Trophoblast cell (in vitro differentiated cells and primary cell): ENCODE measurements at regions not wholly inside any gene's neighbourhood (a gene's known extent, or its start where the extent isn't known, plus 50 kb on each side); places are given as distances from the start of the nearest gene placed in this dataset.
A peak's percentile ranks its signal among the peaks of the same experiment; 100 is the strongest.

ENCODE experiments used
- DNase-seq, 2 donors: peaks; one replicate each; pipeline ENCODE4 v3.0.0-alpha.2; 2016
- H2AFZ ChIP-seq: 2 replicates; pipeline ENCODE4 v1.6.1; 2013; ENCODE audit warnings: low read length, moderate library complexity, mild to moderate bottlenecking; ENCODE audit not compliant: insufficient read depth, poor library complexity
- H2AK5ac ChIP-seq: 2 replicates; pipeline ENCODE4 v1.6.1; 2013; ENCODE audit warnings: mild to moderate bottlenecking, low read length
- H2BK120ac ChIP-seq: 2 replicates; pipeline ENCODE4 v1.6.1; 2013; ENCODE audit warnings: low read length, mild to moderate bottlenecking, moderate library complexity; ENCODE audit not compliant: insufficient read depth, poor library complexity
- H2BK12ac ChIP-seq: 2 replicates; pipeline ENCODE4 v1.6.1; 2013; ENCODE audit warnings: mild to moderate bottlenecking, low read length, moderate library complexity
- H2BK5ac ChIP-seq: 2 replicates; pipeline ENCODE4 v1.6.1; 2013; ENCODE audit warnings: low read length, low read depth, moderate library complexity, mild to moderate bottlenecking; ENCODE audit not compliant: poor library complexity
- H3K14ac ChIP-seq: 2 replicates; pipeline ENCODE4 v1.6.1; 2013; ENCODE audit warnings: mild to moderate bottlenecking, low read length
- H3K18ac ChIP-seq: 2 replicates; pipeline ENCODE4 v1.6.1; 2013; ENCODE audit warnings: mild to moderate bottlenecking, low read length
- H3K23ac ChIP-seq: 2 replicates; pipeline ENCODE4 v1.6.1; 2013; ENCODE audit warnings: low read length
- H3K27ac ChIP-seq: 2 replicates; pipeline ENCODE4 v1.5.1; 2013; ENCODE audit warnings: low read depth, mild to moderate bottlenecking, inconsistent platforms, low read length, moderate library complexity
- H3K27me3 ChIP-seq: 2 replicates; pipeline ENCODE4 v1.6.1; 2013; ENCODE audit warnings: inconsistent platforms, mild to moderate bottlenecking, low read length, moderate library complexity; ENCODE audit not compliant: insufficient read depth
- H3K36me3 ChIP-seq, 2 experiments: 1 replicate in 1 of 2; 2 replicates in 1 of 2; pipeline ENCODE4 v1.6.1; 2013; ENCODE audit warnings: low read length in 2 of 2, mild to moderate bottlenecking in 2 of 2, moderate library complexity in 1 of 2; ENCODE audit not compliant: insufficient read depth in 2 of 2, control insufficient read depth in 1 of 2
- H3K4ac ChIP-seq: 2 replicates; pipeline ENCODE4 v1.6.1; 2013; ENCODE audit warnings: low read depth, mild to moderate bottlenecking, low read length, moderate library complexity
- H3K4me1 ChIP-seq, 2 experiments: 1 replicate in 1 of 2; 2 replicates in 1 of 2; pipeline ENCODE4 v1.6.1; 2013; ENCODE audit warnings: low read length in 2 of 2, mild to moderate bottlenecking in 2 of 2, moderate library complexity in 1 of 2; ENCODE audit not compliant: insufficient read depth in 2 of 2, control insufficient read depth in 1 of 2
- H3K4me2 ChIP-seq: 2 replicates; pipeline ENCODE4 v1.6.1; 2013; ENCODE audit warnings: inconsistent platforms, mild to moderate bottlenecking, low read length, moderate library complexity
- H3K4me3 ChIP-seq: 2 replicates; pipeline ENCODE4 v1.5.1; 2013; ENCODE audit warnings: mild to moderate bottlenecking, low read depth, low read length, inconsistent platforms
- H3K79me1 ChIP-seq: one replicate; pipeline ENCODE4 v1.6.1; 2013; ENCODE audit warnings: low read length
- H3K79me2 ChIP-seq: 2 replicates; pipeline ENCODE4 v1.6.1; 2013; ENCODE audit warnings: low read length, mild to moderate bottlenecking; ENCODE audit not compliant: control insufficient read depth, insufficient read depth, poor library complexity
- H3K9ac ChIP-seq: 2 replicates; pipeline ENCODE4 v1.6.1; 2013; ENCODE audit warnings: mild to moderate bottlenecking, low read length
- H3K9me3 ChIP-seq: 2 replicates; pipeline ENCODE4 v1.6.1; 2013; ENCODE audit warnings: low read depth, mild to moderate bottlenecking, control low read depth, inconsistent platforms, low read length; ENCODE audit not compliant: insufficient read depth
- H4K12ac ChIP-seq: 2 replicates; pipeline ENCODE4 v1.6.1; 2013; ENCODE audit warnings: low read depth, mild to moderate bottlenecking, low read length, moderate library complexity
- H4K8ac ChIP-seq: 2 replicates; pipeline ENCODE4 v1.6.1; 2013; ENCODE audit warnings: low read depth, mild to moderate bottlenecking, low read length, moderate library complexity
- H4K91ac ChIP-seq: one replicate; pipeline ENCODE4 v1.6.1; 2013; ENCODE audit warnings: low read depth, mild to moderate bottlenecking, low read length, moderate library complexity
- WGBS: extraction: QIAGEN DNeasy Blood & Tissue Kit; methylation state at CpG from one replicate; pipeline ENCODE4 v1.1.7; 2013; ENCODE audit warnings: missing lambda C conversion rate; ENCODE audit not compliant: insufficient read length, insufficient coverage; ENCODE audit errors: extremely low coverage; 5-methylcytosine and 5-hydroxymethylcytosine counted together

DNA sequence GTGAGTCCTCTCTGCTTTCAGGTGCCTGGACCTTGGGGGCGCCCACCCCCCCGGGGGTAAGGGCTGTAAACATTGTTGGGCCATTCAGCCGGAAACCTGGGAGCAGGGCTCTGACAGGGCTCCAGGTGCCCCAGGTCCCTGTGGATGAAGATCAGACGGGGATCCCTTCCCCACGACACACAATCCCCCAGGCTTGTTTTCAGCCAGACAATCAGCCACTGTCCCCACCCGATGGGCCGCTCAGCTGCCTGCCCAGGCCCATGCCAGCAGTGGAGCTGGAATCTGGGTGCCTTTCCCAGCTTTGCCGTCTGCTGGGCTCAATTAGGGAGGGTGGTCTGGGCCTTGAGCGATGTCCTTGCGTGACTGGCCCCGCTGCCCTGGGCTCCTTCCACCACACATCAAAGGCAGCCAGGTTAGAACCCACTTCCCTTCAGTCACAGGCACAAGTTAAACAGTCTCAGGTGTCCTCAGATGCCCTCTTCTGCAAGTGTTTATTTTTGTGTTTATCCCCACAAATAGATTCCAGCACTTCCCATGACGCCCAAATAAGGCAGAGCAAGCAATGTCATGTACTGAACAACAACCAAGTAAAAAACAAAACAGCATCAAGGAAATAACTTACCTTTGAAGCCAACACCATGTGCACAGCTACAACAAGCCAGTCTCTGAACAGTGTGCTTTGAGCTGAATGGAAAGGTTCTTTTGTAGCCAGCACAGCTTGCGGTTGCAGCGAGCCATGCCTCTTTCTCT lies 77.0 kb upstream of the ALDH1A3 start:
- Histone ChIP-seq H3K9ac (no peak overlapping the region), H3K23ac (no peak overlapping the region), H3K79me2 (no peaks in the 10 kb centered on the region), H2AK5ac (no peak overlapping the region), H4K8ac (no peak overlapping the region), H3K27me3 (no peaks in the 10 kb centered on the region), H3K4me2 (no peak overlapping the region), H3K79me1 (no peaks in the 10 kb centered on the region), H4K91ac (no peak overlapping the region), H2BK12ac (no peak overlapping the region), H3K27ac (no peak overlapping the region), H3K9me3 (peaks cover 2% of the 10 kb centered on the region), H2AFZ (no peak overlapping the region), H3K36me3 (no peaks in the 10 kb centered on the region), H4K12ac (no peak overlapping the region), H2BK5ac (no peak overlapping the region), H3K4me3 (no peak overlapping the region), H3K4me1 (no peaks in the 10 kb centered on the region), H2BK120ac (no peak overlapping the region), H3K4ac (no peak overlapping the region), H3K14ac (no peak overlapping the region), H3K18ac (no peak overlapping the region)
- no CpG with 5 or more reads among the region's 14 CpGs for WGBS
- no peak for DNase-seq

DNA sequence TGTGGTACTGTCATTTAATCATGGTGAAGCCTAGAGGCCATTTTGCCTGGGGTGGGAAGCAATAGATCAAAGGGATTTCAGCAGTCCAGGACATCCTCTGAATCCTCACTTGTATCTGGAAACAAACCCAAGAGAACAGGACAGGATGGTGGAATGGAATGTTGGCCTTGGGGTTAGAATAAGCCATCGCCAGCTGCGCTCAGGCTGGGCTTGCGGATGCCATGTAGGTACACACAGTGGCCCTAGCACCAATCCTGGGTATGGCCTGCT lies 76.5 kb upstream of the ALDH1A3 start:
- H3K18ac ChIP-seq, result no peak overlapping the region
- no peak overlapping the region for H2AK5ac ChIP-seq
- H4K8ac ChIP-seq, result no peak overlapping the region
- no peak overlapping the region for H4K12ac ChIP-seq
- H3K14ac ChIP-seq, result no peak overlapping the region
- H4K91ac ChIP-seq, result no peak overlapping the region
- no CpG with 5 or more reads among the region's 3 CpGs for WGBS
- H3K4me3 ChIP-seq, result no peak overlapping the region
- no peak overlapping the region for H2BK12ac ChIP-seq
- H3K23ac ChIP-seq, result no peak overlapping the region
- no peak overlapping the region for H2AFZ ChIP-seq
- peaks cover 5% of the 10 kb centered on the region for H3K9me3 ChIP-seq
- no peak overlapping the region for H3K27ac ChIP-seq
- no peak overlapping the region for H2BK120ac ChIP-seq
- no peaks in the 10 kb centered on the region for H3K79me1 ChIP-seq
- no peaks in the 10 kb centered on the region for H3K27me3 ChIP-seq
- no peaks in the 10 kb centered on the region for H3K4me1 ChIP-seq
- no peak overlapping the region for H3K4ac ChIP-seq
- H3K4me2 ChIP-seq, result no peak overlapping the region
- H3K79me2 ChIP-seq, result no peaks in the 10 kb centered on the region
- H3K36me3 ChIP-seq, result no peaks in the 10 kb centered on the region
- no peak overlapping the region for H2BK5ac ChIP-seq
- no peak overlapping the region for H3K9ac ChIP-seq
- peak in 1 of 2 donors; percentile 9 for DNase-seq

DNA sequence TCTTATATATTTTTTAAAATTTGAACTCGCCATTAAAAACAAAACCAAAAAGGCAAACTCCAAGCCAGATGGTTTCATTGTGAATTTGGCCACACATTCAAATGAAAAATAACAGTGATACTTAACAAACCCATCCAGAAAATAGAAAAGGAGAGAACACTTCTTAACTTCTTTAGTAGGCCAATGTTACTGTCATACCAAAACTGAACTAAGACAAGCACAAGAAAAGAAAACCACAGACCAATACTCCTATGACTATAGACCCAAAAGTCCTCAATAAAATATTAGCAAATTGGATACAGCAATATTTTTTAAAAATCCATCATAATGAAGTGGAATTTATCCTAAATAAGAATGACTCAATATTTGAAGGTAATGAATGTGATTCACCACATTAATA lies 73.5 kb upstream of the ALDH1A3 start:
- H2BK5ac ChIP-seq, result no peak overlapping the region
- H3K14ac ChIP-seq, result no peak overlapping the region
- no peak overlapping the region for H3K4me2 ChIP-seq
- H3K9me3 ChIP-seq, result peaks cover 9% of the 10 kb centered on the region
- H3K79me1 ChIP-seq, result no peaks in the 10 kb centered on the region
- no peak overlapping the region for H3K4ac ChIP-seq
- no CpG with 5 or more reads among the region's 1 CpG for WGBS
- no peak overlapping the region for H2BK12ac ChIP-seq
- H3K18ac ChIP-seq, result no peak overlapping the region
- no peak overlapping the region for H3K23ac ChIP-seq
- H3K4me3 ChIP-seq, result no peak overlapping the region
- H2BK120ac ChIP-seq, result no peak overlapping the region
- no peak overlapping the region for H3K27ac ChIP-seq
- H4K12ac ChIP-seq, result no peak overlapping the region
- no peak overlapping the region for H3K9ac ChIP-seq
- H3K4me1 ChIP-seq, result no peaks in the 10 kb centered on the region
- no peaks in the 10 kb centered on the region for H3K79me2 ChIP-seq
- H4K8ac ChIP-seq, result no peak overlapping the region
- no peak overlapping the region for H2AK5ac ChIP-seq
- no peak overlapping the region for H2AFZ ChIP-seq
- no peak for DNase-seq
- H3K36me3 ChIP-seq, result no peaks in the 10 kb centered on the region
- no peak overlapping the region for H4K91ac ChIP-seq
- no peaks in the 10 kb centered on the region for H3K27me3 ChIP-seq

DNA sequence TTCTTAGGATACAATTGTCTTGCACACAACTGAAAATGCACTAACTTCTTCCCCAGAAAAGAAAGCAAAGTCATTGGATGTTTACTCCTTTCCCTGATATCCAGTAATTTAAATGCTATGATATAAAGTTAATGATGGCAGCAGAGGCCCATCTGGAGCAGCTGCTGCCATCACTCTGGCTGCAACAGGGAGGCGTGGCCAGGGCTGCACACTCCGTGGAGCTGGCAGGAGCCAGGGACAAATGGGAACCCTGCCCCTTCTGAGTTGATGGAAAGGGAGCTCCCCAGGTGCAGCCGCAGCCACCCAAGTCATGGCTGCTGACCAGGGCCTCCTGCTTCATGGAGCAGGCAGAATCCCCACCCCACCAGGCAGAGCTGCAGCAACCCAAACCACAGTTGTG lies 72.6 kb upstream of the ALDH1A3 start:
- H3K27me3 ChIP-seq, result no peaks in the 10 kb centered on the region
- no peak overlapping the region for H2BK5ac ChIP-seq
- no peak overlapping the region for H3K4me3 ChIP-seq
- H2AK5ac ChIP-seq, result no peak overlapping the region
- WGBS, result no CpG with 5 or more reads among the region's 3 CpGs
- peaks cover 9% of the 10 kb centered on the region for H3K9me3 ChIP-seq
- no peak overlapping the region for H2BK12ac ChIP-seq
- H2AFZ ChIP-seq, result no peak overlapping the region
- no peak overlapping the region for H4K8ac ChIP-seq
- no peak overlapping the region for H3K18ac ChIP-seq
- no peak overlapping the region for H3K23ac ChIP-seq
- no peak for DNase-seq
- H3K4ac ChIP-seq, result no peak overlapping the region
- H3K36me3 ChIP-seq, result no peaks in the 10 kb centered on the region
- H3K4me2 ChIP-seq, result no peak overlapping the region
- no peak overlapping the region for H3K14ac ChIP-seq
- no peaks in the 10 kb centered on the region for H3K79me1 ChIP-seq
- H3K27ac ChIP-seq, result no peak overlapping the region
- no peak overlapping the region for H4K91ac ChIP-seq
- H4K12ac ChIP-seq, result no peak overlapping the region
- no peaks in the 10 kb centered on the region for H3K79me2 ChIP-seq
- no peaks in the 10 kb centered on the region for H3K4me1 ChIP-seq
- H2BK120ac ChIP-seq, result no peak overlapping the region
- no peak overlapping the region for H3K9ac ChIP-seq
